Transverse colon (tissue), 4 donors: ENCODE measurements at regions not wholly inside any gene's neighbourhood (a gene's known extent, or its start where the extent isn't known, plus 50 kb on each side); places are given as distances from the start of the nearest gene placed in this dataset.
A peak's percentile ranks its signal among the peaks of the same experiment; 100 is the strongest.

ENCODE experiments used
- DNase-seq: peaks from one replicate; pipeline ENCODE4 v3.0.0-alpha.2; 2019
- H3K27ac ChIP-seq, 4 donors: fragments of 200-600 bp; sonication (generic); 2 replicates each; pipeline ENCODE4 v1.5.1; 2016 to 2018; ENCODE audit warnings: inconsistent platforms in 4 of 4
- H3K27me3 ChIP-seq: fragments of 200-600 bp; sonication (generic); 2 replicates; pipeline ENCODE4 v1.5.1; 2017; ENCODE audit warnings: inconsistent platforms
- H3K36me3 ChIP-seq, 4 donors: fragments of 200-600 bp; sonication (generic); 2 replicates each; pipeline ENCODE4 v1.5.1; 2017 to 2019; ENCODE audit warnings: inconsistent platforms in 4 of 4
- H3K4me1 ChIP-seq, 4 donors: fragments of 200-600 bp; sonication (generic); 2 replicates each; pipeline ENCODE4 v1.5.1; 2017 to 2020; ENCODE audit warnings: inconsistent platforms in 4 of 4
- H3K4me3 ChIP-seq, 4 donors: fragments of 200-600 bp; sonication (generic); 1 replicate in 1 of 4; 2 replicates in 3 of 4; pipeline versions ENCODE4 v1.5.1 to v1.6.1; 2017 to 2019; ENCODE audit warnings: inconsistent platforms in 4 of 4
- H3K9me3 ChIP-seq, 2 donors: fragments of 200-600 bp; sonication (generic); 2 replicates each; pipeline ENCODE4 v1.5.1; 2017 to 2019; ENCODE audit warnings: inconsistent platforms in 2 of 2
- CTCF ChIP-seq, 5 experiments: fragments of 200-600 bp in 3 of 5; fragments of 450-650 bp in 2 of 5; sonication (generic) in 3 of 5; IDR thresholded peaks; 1 replicate in 2 of 5; 2 replicates in 3 of 5; pipeline ENCODE4 v1.5.1; 2016 to 2017; ENCODE audit warnings: antibody characterized with exemption in 5 of 5, inconsistent platforms in 3 of 5, mild to moderate bottlenecking in 2 of 5, moderate library complexity in 1 of 5
- EP300 ChIP-seq: sonication (generic); formaldehyde crosslinking; IDR thresholded peaks from one replicate; pipeline ENCODE4 v1.6.1; 2017; ENCODE audit warnings: antibody characterized with exemption, low read depth
- POLR2A ChIP-seq: fragments of 450-650 bp; IDR thresholded peaks from one replicate; pipeline ENCODE4 v1.6.1; 2016; ENCODE audit warnings: antibody characterized with exemption, mild to moderate bottlenecking, moderate library complexity
- POLR2AphosphoS5 ChIP-seq, 3 donors: sonication (generic); formaldehyde crosslinking; IDR thresholded peaks; one replicate each; pipeline ENCODE4 v1.6.1; 2016; ENCODE audit warnings: antibody characterized with exemption in 3 of 3
- WGBS, 2 donors: methylation state at CpG; one replicate each; pipeline ENCODE4 v1.1.5; 2018; ENCODE audit warnings: low coverage in 1 of 2; 5-methylcytosine and 5-hydroxymethylcytosine counted together
- in situ Hi-C, 4 donors: fragments of 200-750 bp; cut with MboI; loops; one replicate each; pipeline versions ENCODE4 v1.15.0 to v1.15.1; 2017; ENCODE audit warnings: low sequenced_read_pairs in 3 of 4, low pct_ligation_motif_present in 1 of 4, low pct_unique_long_range_greater_than_20kb in 1 of 4
- intact Hi-C: fragments of 100-400 bp; cut with DNase I; formaldehyde crosslinking; loops from one replicate; pipeline ENCODE4 v1.15.1; 2023; ENCODE audit warnings: low total_unique reads

GRCh38 chr3:177356952-177357351, 159.7 kb upstream of the TBL1XR1 start:
- no peaks in the 10 kb centered on the region for H3K9me3 ChIP-seq
- no peak for DNase-seq
- in situ Hi-C loops: loop anchor here in 2 of 4 donors (10.0 to 25.0 kb wide), 4 partner anchors 162 to 302 kb away; partner anchors contain the start of gene TBL1XR1 (in 2 of the 2)
- intact Hi-C loops: loop anchor here (5.0 kb wide), 1 partner anchor 305 kb away; no protein-coding TSS in a partner anchor
- peak overlapping the region; percentile 91 to 97 (median 94) for H3K27ac ChIP-seq
- TF ChIP-seq POLR2A (no peak), CTCF (IDR thresholded peaks at IDR 0.05) (no peak)
- H3K36me3 ChIP-seq: no peaks in the 10 kb centered on the region
- H3K4me3 ChIP-seq: no peak overlapping the region
- no peaks in the 10 kb centered on the region for H3K27me3 ChIP-seq
- peaks cover 32 to 69% (median 58%) of the 10 kb centered on the region in 4 donors for H3K4me1 ChIP-seq

- in situ Hi-C loops (loop anchor here in 2 of 4 donors (10.0 to 25.0 kb wide), 4 partner anchors 163 to 303 kb away; partner anchors contain the start of gene TBL1XR1 (in 2 of the 2)), intact Hi-C loops (loop anchor here (5.0 kb wide), 1 partner anchor 305 kb away; no protein-coding TSS in a partner anchor)
- H3K4me1 ChIP-seq: peaks cover 36 to 69% (median 58%) of the 10 kb centered on the region in 4 donors
- no peaks in the 10 kb centered on the region for H3K36me3 ChIP-seq
- peak in 2 of 3 donors; percentile 65 to 80 for TF ChIP-seq POLR2AphosphoS5 (IDR thresholded peaks at IDR 0.05)
- peak; percentile 40 for TF ChIP-seq POLR2A
- TF ChIP-seq CTCF (IDR thresholded peaks at IDR 0.05): peak in 3 of 5 experiments; percentile 21 to 39 (median 26)
- TF ChIP-seq EP300: peak; percentile 29
- peak overlapping the region; percentile 91 to 97 (median 94) for H3K27ac ChIP-seq
- H3K9me3 ChIP-seq: no peaks in the 10 kb centered on the region
- peak overlapping the region in 1 of 4 donors; percentile 22 for H3K4me3 ChIP-seq
- 15 to 20% methylated on average over 3 to 5 of the region's 5 CpGs for WGBS, 2 donors
- peak; percentile 64 for DNase-seq
- H3K27me3 ChIP-seq: no peaks in the 10 kb centered on the region
These were observed 160.2 kb upstream of the TBL1XR1 start for GRCh38 chr3:177357352-177358090.

GRCh38 chr3:177358091-177358976, 161.1 kb upstream of the TBL1XR1 start:
- H3K9me3 ChIP-seq: no peaks in the 10 kb centered on the region
- TF ChIP-seq CTCF (IDR thresholded peaks at IDR 0.05) (no peak), EP300 (no peak), POLR2A (no peak), POLR2AphosphoS5 (IDR thresholded peaks at IDR 0.05) (peak in 1 of 3 donors; percentile 31)
- peaks cover 38 to 70% (median 62%) of the 10 kb centered on the region in 4 donors for H3K4me1 ChIP-seq
- no peaks in the 10 kb centered on the region for H3K36me3 ChIP-seq
- H3K27ac ChIP-seq: peak overlapping the region; percentile 91 to 97 (median 94)
- no peaks in the 10 kb centered on the region for H3K27me3 ChIP-seq
- peak overlapping the region in 2 of 4 donors; percentile 22 to 36 for H3K4me3 ChIP-seq
- WGBS, 2 donors: 17 to 41% methylated on average over 7 to 15 of the region's 15 CpGs
- in situ Hi-C loops: loop anchor here in 2 of 4 donors (10.0 to 25.0 kb wide), 4 partner anchors 164 to 304 kb away; partner anchors contain the start of gene TBL1XR1 (in 2 of the 2)
- intact Hi-C loops: loop anchor here (5.0 kb wide), 1 partner anchor 306 kb away; no protein-coding TSS in a partner anchor
- peak; percentile 82 for DNase-seq
